Heart left ventricle (tissue), 13 donors: ENCODE measurements at regions not wholly inside any gene's neighbourhood (a gene's known extent, or its start where the extent isn't known, plus 50 kb on each side); places are given as distances from the start of the nearest gene placed in this dataset.

Source experiments
- POLR2A ChIP-seq, 2 donors: fragments of 450-650 bp; IDR thresholded peaks; one replicate each; pipeline ENCODE4 v1.6.1; 2017; ENCODE audit warnings: antibody characterized with exemption in 2 of 2, mild to moderate bottlenecking in 2 of 2, moderate library complexity in 2 of 2
- TF ChIP-seq, protein P1 (sequence below), 12 donors: fragments of 200-600 bp; sonication (generic) in 4 of 12; IDR thresholded peaks; one replicate each; pipeline versions ENCODE4 v1.5.0 to v1.8.0; 2018 to 2022; ENCODE audit warnings: antibody characterized with exemption in 12 of 12, mild to moderate bottlenecking in 5 of 12
- donor health status: ischemic (EF 13 %, LVEDD 7.1; RV severe dilation, severe dysfunction).
- donor health status: DM: no; HTN: yes; CAD: no.
- donor health status: DM: no; HTN: no; CAD: no.
- donor health status: ischemic (EF 25% LVEDD 6.9; RV normal size, moderate dysfunction).
- donor health status: ischemic (EF 25% LVEDD 5.7; RV mildly dilated, moderate dysfunction).
- donor health status: ischemic (EF 35%, LVEDD 5.7; RV mildly dilated, moderate dysfunction).
- donor health status: nonischemic (EF 11% LVEDD 7.7; RV severe dilation, severe dysfunction).
- donor health status: DM: yes; HTN: yes; CAD: no.
- donor health status: PGD.
- donor health status: ischemic (EF 29% LVEDD 5.4; RV normal size, mild dysfunction).
- donor health status: nonischemic (EF 23%, LVEDD 6.1; RV moderate dilation, normal function).

DNA sequence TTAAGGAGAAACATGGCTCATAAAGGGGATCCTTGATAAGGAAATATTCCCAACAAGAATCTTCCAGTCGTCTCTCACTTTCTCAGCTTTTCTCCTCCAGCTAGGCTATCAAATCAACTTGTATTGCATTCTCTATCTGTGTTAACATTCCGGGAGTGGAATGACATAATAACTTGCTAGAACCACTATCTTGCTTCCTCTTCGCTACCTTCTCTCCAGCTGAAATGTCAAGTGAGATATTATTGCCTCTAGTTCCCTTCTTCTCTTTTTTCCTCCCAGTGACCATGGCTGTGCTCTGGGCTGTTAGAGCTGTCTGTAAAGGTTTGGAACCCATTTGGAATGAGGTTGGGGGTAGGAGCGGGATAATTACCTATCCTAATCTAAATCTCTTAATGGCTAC lies 1329.5 kb upstream of the WWC1 start:
- TF ChIP-seq, protein P1, sequence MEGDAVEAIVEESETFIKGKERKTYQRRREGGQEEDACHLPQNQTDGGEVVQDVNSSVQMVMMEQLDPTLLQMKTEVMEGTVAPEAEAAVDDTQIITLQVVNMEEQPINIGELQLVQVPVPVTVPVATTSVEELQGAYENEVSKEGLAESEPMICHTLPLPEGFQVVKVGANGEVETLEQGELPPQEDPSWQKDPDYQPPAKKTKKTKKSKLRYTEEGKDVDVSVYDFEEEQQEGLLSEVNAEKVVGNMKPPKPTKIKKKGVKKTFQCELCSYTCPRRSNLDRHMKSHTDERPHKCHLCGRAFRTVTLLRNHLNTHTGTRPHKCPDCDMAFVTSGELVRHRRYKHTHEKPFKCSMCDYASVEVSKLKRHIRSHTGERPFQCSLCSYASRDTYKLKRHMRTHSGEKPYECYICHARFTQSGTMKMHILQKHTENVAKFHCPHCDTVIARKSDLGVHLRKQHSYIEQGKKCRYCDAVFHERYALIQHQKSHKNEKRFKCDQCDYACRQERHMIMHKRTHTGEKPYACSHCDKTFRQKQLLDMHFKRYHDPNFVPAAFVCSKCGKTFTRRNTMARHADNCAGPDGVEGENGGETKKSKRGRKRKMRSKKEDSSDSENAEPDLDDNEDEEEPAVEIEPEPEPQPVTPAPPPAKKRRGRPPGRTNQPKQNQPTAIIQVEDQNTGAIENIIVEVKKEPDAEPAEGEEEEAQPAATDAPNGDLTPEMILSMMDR (IDR thresholded peaks at IDR 0.05), result no peak
- TF ChIP-seq POLR2A (IDR thresholded peaks at IDR 0.05), result no peak
